GM19240 (cell line): ENCODE measurements at regions not wholly inside any gene's neighbourhood (a gene's known extent, or its start where the extent isn't known, plus 50 kb on each side); places are given as distances from the start of the nearest gene placed in this dataset.
"Not testable (repeated sequence)": the region's sequence is repeated elsewhere in the genome, so short reads cannot be mapped to it uniquely, and the experiment has no call there.

ENCODE experiments used
- DNase-seq: peaks from one replicate; pipeline ENCODE4 v3.0.0; 2011; ENCODE audit warnings: low spot score; ENCODE audit not compliant: insufficient read length

GRCh38 chr1:157230500-157230899, 92.3 kb upstream of the ETV3 start:
- DNase-seq, result no peak

GRCh38 chr1:157227700-157228099, 89.5 kb upstream of the ETV3 start:
- no peak for DNase-seq

GRCh38 chr1:157226739-157227138, 88.5 kb upstream of the ETV3 start:
- DNase-seq, result no peak

GRCh38 chr1:157219600-157219999, 81.4 kb upstream of the ETV3 start:
- DNase-seq, result no peak

GRCh38 chr1:157219182-157219581, 81.0 kb upstream of the ETV3 start:
- DNase-seq, result no peak

- DNase-seq, result no peak
Observed at GRCh38 chr1:157218671-157219070, 80.5 kb upstream of the ETV3 start.

- no peak for DNase-seq
Observed at GRCh38 chr1:157217486-157217885, 79.3 kb upstream of the ETV3 start.

GRCh38 chr1:157213836-157214235, 75.6 kb upstream of the ETV3 start:
- no peak for DNase-seq

- no peak for DNase-seq
Observed at GRCh38 chr1:157209514-157209913, 71.3 kb upstream of the ETV3 start.

- DNase-seq, result not testable (repeated sequence)
Observed at GRCh38 chr1:157205982-157206381, 67.8 kb upstream of the ETV3 start.

- no peak for DNase-seq
Observed at GRCh38 chr1:157203166-157203565, 65.0 kb upstream of the ETV3 start.

GRCh38 chr1:157202331-157202730, 64.1 kb upstream of the ETV3 start:
- DNase-seq, result no peak

GRCh38 chr1:157201767-157202166, 63.6 kb upstream of the ETV3 start:
- no peak for DNase-seq

GRCh38 chr1:157200451-157200850, 62.3 kb upstream of the ETV3 start:
- DNase-seq, result no peak

- DNase-seq, result no peak
Observed at GRCh38 chr1:157199421-157199755, 61.2 kb upstream of the ETV3 start.

- no peak for DNase-seq
Observed at GRCh38 chr1:157198619-157199420, 60.6 kb upstream of the ETV3 start.

GRCh38 chr1:157197906-157198435, 59.8 kb upstream of the ETV3 start:
- no peak for DNase-seq

- DNase-seq, result not testable (repeated sequence)
Observed at GRCh38 chr1:157196670-157197456, 58.7 kb upstream of the ETV3 start.

- no peak for DNase-seq
Observed at GRCh38 chr1:157196245-157196543, 58.0 kb upstream of the ETV3 start.

GRCh38 chr1:157195521-157196244, 57.5 kb upstream of the ETV3 start:
- no peak for DNase-seq

- DNase-seq, result no peak
Observed at GRCh38 chr1:157194731-157195520, 56.7 kb upstream of the ETV3 start.
